ENCODE measurements at regions not wholly inside any gene's neighbourhood (a gene's known extent, or its start where the extent isn't known, plus 50 kb on each side); places are given as distances from the start of the nearest gene placed in this dataset.

DNA sequence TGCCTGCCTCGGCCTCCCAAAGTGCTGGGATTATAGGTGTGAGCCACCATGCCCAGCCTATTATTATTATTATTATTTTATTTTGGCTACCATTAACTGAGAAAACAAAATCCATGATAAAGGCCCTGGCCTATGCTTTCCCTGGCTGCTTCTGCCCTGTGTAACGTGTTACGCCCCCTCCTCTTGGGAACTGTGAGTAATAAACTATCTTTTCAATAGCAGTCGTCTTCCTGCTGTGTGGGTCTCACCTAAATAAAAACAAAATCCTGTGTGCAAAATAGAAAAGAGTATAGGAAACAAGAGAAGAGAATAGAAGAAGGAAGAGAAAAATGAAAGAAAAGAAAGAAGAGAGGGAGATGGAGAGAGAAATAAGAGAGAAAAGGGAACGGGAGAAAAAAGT, 237.0 kb downstream of the MIAT start:
- no peak for DNase-seq

DNA sequence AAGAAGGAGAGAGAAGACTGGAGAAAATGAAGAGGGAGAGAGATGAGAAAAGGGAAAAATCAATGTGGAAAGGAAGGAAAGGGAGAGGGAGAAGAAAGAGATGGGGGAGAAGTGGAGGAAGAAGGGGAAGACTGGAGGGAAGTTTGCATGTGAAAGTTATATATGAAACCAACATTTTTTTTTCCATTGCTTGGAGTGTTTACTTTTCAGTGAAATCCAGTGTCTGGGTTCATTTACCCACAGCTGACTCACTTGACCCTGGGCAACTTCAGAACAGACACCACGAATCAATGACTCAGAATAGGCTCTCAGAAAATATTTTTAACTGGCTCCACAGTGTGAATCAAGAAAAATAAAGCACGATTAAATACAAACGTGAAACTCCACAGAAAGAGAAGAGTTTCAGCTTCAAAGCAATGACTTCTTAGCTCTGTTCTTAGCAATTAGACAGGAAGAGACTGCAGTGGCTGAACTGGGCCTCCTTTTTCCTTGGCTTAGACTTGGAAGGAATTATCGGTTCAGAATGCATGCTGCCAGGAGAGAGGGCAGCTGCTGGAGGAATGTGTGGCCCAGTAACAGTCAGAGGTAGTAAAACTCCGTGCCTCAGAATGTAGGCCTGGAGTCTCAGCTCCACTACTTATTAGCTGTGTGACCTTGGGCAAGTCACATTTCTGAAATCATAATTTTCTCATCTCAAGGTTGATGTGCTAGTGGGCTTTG, 237.5 kb downstream of the MIAT start:
- DNase-seq, result no peak

DNA sequence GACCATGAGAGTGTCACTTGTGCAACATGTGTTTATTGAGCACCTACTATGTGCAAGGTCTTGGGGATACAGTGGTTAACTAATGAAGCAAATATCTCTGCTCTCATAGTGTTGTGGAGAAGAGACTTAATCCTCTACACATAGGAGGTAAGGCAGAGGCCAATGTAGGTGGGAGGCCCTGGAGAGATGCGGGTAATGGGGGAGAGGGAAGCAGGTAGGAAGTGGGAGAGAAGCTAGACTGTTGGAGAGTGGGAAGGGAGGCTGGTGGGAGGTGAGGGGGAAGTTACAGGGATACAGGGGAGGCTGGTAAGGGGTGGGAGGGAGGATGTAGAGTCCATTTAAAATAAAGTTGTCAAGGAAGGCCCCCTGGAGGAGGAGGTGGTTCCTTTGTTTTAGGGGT, 240.0 kb downstream of the MIAT start:
- DNase-seq, result no peak

DNA sequence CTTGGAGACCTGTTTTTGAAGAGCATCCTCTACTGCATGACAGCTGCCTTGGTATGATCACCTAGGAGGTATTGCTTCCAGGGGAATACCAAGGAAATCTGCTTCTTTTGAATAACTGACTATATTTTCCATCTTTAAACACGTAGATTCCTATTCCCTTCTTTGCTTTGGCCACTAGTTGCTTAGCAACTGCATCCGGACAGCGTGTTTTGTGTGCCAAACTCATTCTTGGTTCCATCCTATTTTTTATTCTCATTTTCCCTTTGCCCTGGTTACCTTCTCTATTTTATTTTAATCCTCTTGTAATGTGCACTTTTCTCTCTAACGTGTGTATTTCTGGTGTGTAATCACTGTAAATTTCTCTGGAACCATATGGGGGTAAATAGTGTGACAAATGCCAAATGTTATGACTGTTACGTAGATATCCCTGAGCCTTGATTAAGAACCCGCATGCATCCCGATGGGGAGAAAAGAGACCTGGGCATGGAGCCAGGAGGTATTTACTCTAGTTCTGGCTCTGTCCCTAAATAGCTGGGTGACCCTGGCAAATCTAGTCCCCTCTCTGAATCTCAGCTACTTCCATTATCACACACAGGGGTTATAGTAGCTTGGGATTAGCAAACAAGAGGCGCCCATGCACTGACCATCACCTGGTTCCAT, 241.7 kb downstream of the MIAT start:
- no peak for DNase-seq

DNA sequence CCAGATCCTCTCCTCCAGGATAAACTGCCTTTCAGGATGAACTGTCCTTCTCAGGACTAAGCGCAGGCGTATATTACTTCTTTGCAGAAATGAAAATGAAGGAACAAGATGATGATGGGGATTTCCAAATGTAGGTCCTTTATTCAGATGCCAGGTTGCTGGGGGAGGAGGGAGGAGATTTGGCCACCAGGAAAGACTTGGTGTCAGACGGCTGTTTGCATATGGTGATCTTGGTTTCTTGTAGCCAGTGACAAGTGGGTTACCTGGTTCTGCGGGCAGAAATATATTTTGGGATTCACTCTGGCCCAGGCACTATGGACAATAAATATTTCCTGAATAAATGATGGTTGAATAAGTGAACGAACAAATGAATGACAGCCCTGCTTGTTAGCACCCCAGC, 243.4 kb downstream of the MIAT start:
- no peak for DNase-seq

DNA sequence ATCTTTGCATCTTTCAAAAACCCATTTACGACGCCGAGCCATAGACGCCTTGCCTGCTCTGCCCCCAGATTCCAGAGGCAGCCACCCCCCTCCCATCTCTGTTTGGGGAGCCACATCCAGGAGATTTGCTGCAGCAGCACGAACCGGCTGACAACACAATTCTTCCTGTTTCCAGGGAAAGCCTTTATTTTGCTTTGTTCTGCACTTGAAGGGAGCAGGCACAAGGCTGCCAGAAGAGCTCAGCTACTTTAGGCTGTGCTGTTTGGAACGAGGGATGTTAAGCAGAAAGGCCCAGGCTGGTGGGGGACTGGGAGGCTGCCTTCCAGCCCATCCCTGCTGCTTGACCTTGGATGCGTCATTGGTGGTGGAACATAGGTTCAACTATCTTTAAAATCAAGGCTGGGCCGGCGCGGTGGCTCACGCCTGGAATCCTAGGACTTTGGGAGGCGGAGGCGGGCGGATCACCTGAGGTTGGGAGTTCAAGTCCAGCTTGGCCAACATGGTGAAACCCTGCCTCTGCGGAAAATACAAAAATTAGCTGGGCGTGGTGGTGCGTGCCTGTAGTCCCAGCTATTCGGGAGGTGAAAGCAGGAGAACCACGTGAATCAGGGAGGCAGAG, 243.9 kb downstream of the MIAT start:
- no peak for DNase-seq

DNA sequence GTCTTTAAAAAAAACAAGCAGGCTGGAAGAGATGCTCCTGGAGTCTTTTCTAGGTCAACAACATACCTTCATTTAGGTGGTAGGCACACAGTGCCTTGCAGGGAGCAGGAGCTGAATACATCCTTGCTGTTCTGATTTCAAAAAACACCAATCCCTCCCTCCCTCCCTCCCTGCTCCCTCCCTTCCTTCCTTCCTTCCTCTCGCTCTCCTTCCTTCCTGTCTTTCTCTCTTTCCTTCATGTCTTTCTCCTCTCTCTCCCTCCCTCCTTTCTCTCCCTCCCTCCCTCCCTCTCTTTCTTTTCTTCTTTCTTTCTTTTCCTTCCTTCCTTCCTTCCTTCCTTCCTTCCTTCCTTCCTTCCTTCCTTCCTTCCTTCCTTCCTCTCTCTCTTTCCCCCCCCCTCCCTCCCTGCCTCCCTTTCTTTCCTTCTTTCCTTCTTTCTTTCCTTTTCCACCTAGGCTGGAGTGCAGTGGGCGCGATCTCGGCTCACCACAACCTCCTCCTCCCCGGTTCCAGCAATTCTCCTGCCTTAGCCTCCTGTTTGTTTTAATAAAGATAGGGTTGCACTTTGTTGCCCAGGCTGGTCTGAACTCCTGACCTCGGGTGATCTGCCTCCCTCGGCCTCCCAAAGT, 245.1 kb downstream of the MIAT start:
- DNase-seq, result no peak

DNA sequence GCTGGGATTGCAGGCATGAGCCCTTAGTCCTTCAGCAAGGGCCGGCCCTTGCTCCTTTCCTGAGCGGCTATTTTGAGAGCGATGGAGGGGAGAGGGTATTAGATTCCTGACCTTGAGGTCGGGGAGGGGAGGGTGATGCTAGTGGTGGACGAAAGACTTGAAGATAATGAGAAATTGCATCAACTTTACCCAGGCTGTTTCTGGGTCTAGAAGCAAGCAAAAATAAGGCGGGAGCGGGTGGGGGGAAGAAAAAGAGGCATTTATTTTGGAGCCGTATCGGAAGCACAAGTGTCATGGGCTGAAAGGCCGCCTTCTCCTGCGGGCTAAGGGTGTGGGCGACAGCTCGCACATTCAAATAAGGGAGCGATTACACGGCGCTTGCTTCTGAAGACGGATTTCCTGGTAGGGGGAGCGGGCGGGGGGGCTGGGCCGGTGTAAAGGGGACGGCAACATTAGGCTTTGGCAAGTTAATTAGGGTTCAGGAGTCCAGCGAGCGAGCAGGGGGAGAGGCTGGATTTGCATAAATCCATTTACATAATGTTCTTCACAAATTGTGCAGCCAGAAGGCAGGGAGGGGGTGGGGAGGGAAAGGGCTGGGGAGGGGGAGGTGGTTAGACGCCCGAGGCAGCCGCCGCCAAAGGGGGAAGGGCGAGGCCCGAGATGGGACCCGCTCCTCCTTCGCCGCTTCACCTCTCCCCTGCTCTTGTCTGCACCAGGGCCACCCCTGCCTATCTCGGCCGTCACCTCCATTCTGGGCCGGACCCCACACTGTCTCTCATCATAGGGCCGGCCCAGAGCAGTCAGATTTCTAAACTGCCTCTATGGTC, 245.9 kb downstream of the MIAT start:
- DNase-seq, result no peak

DNA sequence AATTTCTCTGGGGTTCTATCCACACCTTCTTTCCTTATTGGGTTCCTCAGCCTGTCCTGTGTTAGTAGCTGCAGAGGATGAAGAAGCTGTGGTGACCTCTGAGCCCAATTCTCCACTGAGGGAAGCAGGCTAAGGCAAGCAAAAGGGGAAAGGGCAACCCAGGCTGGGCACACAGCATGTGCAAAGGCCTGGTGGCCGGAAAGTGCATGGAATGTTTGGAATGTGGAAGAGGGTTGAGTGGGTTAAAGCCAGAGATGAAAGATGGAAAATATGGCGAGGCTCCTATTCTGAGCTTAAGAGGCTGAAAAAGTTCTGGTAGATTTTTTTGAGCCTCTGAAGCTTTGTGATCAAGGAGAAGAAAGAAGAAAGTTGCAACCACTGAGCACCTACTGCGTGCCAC, 247.1 kb downstream of the MIAT start:
- no peak for DNase-seq

DNA sequence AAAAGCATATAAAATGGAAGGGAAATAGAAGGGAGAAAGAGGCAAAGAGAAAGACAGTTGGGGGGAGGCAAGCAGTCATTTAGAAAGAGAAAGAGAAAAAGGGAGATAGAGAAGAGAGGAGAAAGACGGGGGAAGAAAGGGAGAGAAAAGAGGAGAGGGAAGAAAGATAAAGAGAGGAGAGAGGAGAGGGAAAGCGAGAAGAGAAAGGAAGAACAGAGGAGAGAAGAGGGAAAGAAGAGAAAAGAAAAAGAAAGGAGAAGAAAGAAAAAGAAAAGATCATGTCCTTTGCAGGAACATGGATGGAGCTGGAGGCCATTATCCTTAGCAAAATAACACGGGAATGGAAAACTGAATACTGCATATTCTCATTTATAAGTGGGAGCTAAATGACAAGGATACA, 247.7 kb downstream of the MIAT start:
- no peak for DNase-seq

DNA sequence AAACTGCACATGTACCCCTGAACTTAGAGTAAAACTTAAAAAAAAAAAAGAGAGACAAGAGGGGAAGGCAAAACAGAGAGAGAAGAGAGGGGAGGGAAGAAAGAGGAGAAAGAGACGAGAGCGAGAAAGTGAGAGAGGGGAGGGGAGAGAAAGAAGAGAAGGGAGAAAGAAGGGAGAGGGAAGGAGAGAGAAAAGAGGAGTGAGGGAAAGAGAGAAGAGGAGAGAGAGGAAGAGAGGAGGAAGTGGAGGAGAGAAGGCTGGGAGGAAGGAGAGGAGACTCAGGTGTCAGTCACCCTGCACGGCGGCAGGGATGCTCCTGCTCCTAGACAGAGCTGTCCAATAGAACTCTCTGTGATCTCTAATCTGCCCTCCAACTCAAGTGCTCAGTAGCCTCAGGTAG, 248.3 kb downstream of the MIAT start:
- no peak for DNase-seq

DNA sequence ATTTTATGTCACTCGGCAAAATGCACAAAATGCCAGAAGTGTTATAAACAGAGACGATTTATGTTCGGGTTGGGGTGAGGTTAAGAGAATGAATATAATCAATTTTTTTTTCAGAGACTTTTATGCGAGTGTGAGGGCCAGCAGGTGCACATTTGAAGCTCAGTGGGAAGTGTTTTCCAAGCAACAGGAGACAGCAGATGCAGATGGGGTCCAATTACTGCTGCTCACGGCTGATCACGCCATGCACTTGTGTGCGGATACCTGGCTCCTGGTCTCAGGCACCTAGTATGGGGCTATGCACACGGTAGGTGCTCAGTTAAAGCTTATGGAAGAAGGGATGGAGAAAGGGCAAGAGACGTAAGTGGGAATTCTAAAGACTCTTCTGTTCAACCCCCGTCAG, 249.1 kb downstream of the MIAT start:
- DNase-seq, result no peak

DNA sequence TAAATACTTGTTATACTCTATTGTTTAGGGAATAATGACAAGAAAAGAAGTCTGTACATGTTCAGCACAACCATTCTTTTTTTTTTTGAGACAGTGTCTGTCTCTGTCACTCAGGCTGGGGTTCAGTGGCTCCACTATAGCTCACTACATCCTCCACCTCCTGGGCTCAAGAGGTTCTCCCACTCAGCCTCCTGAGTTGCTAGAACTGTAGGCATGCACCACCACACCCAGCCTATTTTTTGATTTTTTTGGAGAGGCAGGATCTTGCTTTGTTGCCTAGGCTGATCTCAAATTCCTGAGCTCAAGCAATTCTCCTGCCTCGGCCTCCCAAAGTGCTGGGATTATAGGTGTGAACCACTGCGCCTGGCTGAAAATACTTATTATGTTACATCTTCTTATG, 250.0 kb downstream of the MIAT start:
- no peak for DNase-seq

DNA sequence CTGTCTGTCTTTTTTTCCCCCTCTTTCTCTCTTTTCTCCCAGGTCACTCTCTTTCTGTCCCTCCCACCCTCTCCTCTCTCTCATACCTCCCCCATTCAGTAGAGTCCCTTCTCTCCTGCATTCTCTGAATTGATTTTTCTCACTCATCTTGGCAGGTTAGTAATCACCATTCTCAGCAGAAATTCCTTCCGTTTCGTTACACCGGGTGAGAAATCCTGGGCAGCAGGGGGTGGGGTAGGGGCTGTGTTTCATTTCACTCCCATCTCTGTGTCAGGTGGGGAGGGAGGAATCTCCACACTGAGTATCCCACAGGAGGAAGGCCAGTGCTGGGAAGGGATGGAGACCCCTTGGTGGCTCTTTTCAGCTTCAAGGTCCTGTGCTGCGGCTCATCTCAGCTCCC, 253.5 kb downstream of the MIAT start:
- DNase-seq, result no peak

DNA sequence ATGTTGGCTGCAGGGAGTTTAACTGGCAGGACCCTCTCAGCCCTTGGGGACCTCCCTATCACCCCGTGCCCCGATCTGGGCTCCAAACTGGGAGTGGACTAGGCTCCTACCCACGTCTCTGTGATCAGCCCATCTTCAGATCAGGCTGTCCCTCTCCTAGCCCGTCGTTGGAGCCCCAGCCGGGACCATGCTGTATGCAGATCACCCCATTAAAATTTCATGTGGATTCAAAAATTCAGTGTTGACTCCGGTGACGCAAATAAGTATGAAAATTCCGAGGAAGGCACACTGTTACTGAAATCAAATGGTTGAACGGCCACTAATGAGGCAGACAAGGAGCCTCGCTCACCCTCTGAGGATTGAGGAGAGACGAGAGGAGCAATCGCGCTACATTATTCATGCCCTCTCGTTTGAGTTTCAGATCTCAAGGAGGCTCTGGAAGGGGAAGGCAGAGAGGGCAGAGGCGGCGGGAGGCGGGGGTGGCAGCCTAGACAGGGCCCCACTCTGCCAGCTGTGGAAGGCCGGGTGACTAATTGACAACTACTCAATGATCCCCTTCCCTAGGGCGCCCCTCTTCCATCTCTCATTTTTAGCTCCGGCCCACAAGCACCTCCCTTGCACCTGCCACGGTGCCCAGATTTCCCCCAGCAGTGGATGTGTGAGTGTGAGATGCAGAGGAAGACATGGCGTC, 255.4 kb downstream of the MIAT start:
- no peak for DNase-seq

DNA sequence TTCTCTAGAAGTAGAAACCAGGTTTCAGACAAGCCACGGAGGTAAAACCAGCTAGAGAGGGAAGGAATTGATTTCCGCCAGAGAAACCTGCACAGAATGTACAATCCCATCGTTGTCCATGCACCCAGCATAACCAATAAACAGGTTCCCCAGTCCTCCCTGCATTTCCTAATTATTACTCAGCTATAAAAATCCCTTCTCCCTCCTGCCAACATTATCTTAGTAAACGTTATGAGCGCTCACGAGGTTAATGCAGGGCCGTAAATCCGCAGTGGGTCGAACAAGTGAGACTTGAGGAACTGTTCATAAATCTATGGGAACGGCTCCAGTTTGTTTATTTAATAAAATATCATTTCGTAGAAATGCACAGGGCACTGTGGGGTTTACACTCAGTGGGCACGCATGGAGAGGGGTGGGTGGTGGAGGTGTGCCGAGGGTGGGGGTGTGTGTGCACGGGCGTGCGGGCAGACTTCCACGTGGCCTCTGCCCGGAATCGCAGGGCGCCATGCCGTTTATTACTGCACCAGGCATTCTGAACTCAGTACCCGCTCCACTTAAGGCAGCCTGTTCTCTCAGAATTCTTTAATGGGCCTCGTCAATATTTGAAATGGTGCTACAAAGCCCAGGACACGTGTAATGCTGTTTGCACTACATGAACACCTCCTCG, 257.3 kb downstream of the MIAT start:
- DNase-seq, result no peak

DNA sequence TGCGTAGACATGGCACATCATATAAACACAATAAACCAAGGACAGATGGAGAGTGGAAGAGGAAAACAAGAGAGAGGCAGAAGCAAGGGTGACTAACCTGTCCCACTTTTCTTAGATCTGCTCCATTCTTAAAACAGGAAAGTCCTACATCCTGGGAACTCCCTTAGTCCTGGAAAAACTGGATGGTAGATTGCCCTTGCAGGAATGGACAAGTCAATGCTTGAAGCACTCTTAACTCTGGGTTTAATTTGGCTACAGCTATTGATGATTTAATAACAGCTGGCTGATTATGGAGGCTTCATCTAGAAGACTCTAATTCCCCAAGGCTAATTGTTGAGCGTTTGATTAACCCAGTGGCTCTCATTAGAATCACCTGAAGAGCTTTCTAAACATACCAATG, 258.8 kb downstream of the MIAT start:
- DNase-seq, result no peak

DNA sequence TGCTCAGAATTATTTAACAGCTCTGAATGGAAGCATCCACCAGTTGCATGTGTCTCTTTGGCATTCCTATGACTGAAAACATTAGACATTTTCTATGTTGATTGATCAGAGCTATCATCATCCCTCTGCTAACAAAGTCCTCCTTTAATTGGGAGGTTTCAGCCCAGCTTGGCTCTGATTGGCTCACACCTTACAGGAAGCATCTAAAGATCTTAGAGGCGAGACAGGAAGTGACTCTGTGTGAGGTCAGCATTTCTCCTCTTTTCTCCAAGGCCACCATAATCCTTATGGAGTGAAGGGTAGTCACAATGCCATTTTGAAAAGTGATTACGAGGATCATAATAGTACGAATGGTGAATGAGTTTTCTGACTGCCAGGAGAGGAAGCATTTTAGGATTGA, 260.8 kb downstream of the MIAT start:
- DNase-seq, result no peak

DNA sequence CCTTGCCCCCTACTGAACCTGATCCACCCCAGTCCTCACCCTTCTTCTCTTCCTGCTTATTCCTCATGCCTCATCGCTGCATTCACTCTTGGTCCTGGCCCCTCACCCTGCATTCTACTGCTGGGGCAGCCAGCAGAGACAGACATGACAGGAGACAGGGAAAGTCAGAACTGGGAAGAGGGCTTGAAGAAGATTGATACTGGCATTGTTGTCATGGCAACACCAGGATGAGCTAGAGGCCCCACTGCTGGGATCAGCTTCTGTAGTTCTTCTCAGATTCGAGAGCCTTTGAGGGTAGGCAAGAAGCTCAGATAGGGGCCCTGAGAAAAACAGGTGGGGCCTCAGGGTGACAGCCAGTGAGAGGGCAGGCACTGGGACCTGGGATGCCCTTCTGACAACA, 264.3 kb downstream of the MIAT start:
- no peak for DNase-seq

DNA sequence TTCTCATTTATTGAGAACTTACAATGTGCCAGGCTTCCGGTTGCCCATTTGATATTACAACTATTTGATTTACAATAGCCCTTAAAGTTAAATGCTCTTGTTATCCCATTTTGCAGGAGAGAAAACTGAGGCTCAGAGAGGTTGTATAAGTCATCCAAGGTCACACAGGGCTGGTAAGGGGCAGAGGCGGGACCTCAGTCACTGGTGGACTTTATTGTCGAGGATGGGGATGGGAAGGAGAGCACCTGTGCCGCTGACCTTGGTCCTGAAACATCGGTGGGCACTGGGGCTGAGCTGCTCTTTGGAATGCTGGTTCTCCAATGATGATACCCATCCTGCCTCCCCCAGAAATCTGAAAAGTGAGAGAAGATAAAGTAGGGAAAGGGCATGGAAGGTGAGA, 265.4 kb downstream of the MIAT start:
- no peak for DNase-seq

DNA sequence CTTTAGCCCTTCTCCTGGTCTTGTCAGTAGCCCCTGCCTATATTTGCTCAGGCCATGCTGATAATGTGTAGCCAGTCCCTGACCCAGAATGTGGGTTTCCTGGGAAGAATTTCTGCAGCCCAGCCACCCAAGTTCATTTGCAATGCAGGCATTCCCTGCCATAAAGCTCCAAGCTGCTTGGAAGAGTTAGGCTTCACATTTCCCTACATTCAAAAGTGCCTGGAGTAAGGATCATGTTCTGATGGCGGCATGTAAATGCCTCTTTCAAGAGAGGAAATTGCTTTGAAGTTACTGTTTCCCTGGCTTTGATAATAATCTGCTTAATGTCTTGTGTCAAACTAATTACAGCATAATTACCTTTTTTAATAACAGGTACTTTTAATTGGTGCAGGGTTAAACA, 266.1 kb downstream of the MIAT start:
- no peak for DNase-seq

DNA sequence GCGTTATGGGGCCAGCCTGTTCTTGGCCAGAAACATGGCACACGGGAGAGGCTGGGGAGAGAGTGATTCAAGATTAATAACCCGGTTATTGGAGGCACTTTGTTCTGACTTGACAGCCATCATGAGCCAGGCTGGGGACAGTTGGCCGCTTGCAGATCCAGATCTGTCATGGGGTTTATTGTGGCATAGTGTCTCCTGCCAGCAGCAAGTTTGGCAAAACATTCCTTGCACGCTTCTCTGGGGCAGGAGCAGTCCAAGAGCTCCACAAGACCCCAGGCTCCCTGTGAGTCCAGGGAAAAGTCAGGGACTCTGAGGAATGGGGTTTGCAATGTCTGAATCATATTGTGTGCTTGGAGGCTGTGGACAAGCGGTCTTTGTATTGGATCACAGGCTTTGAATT, 270.4 kb downstream of the MIAT start:
- no peak for DNase-seq

All from occipital lobe (tissue), 1 donor.